PC-9 (cell line): ENCODE measurements at regions not wholly inside any gene's neighbourhood (a gene's known extent, or its start where the extent isn't known, plus 50 kb on each side); places are given as distances from the start of the nearest gene placed in this dataset.

ENCODE experiments used
- BruUV-seq: library from RNA; stranded (reverse); fragments of 400-500 nt; replicated peaks from 2 replicates; lab custom pipeline; 2021; lab: Mats Ljungman, UMichigan
- CTCF ChIA-PET: fragments of 300-600 bp; sonication (Branson Sonifier 250); formaldehyde crosslinking; loops from one replicate; lab custom pipeline; 2022; ENCODE audit warnings: antibody characterized with exemption; lab: Charles Lee
- POLR2A ChIA-PET: fragments of 300-600 bp; sonication (Branson Sonifier 250); formaldehyde crosslinking; loops from one replicate; lab custom pipeline; 2022; ENCODE audit warnings: antibody characterized with exemption; ENCODE audit not compliant: unreplicated experiment; lab: Charles Lee
- DNase-seq, 2 experiments: peaks; one replicate each; pipeline versions ENCODE4 v3.0.0 to v3.0.0-alpha.2; 2015 to 2022; ENCODE audit warnings: mixed read lengths in 1 of 2
- H2AFZ ChIP-seq: fragments of 200-600 bp; sonication (generic); 2 replicates; pipeline ENCODE4 v1.8.1; 2017; ENCODE audit warnings: antibody characterized with exemption
- H3F3A ChIP-seq: fragments of 200-600 bp; sonication (generic); 2 replicates; pipeline ENCODE4 v1.8.1; 2017; ENCODE audit warnings: antibody characterized with exemption, mild to moderate bottlenecking, low read depth; ENCODE audit not compliant: insufficient read depth
- H3K27ac ChIP-seq: fragments of 200-600 bp; sonication (generic); 2 replicates; pipeline ENCODE4 v1.6.1; 2016; ENCODE audit warnings: mixed run types
- H3K27me3 ChIP-seq: fragments of 200-600 bp; sonication (generic); 2 replicates; pipeline ENCODE4 v1.6.1; 2016; ENCODE audit warnings: low read depth, mixed run types; ENCODE audit not compliant: insufficient read depth
- H3K36me3 ChIP-seq: fragments of 200-600 bp; sonication (generic); 2 replicates; pipeline ENCODE4 v1.6.1; 2016; ENCODE audit warnings: low read depth, mixed run types
- H3K4me1 ChIP-seq: fragments of 200-600 bp; sonication (generic); replicated peaks from 2 replicates; pipeline ENCODE4 v1.6.1; 2016; ENCODE audit warnings: mixed run types; ENCODE audit not compliant: insufficient read depth
- H3K4me2 ChIP-seq: fragments of 200-600 bp; sonication (generic); 2 replicates; pipeline ENCODE4 v1.6.1; 2017; ENCODE audit warnings: mixed run types
- H3K4me3 ChIP-seq: fragments of 200-600 bp; sonication (generic); 2 replicates; pipeline ENCODE4 v1.6.1; 2016; ENCODE audit warnings: mixed run types
- H3K79me2 ChIP-seq: fragments of 200-600 bp; sonication (generic); 2 replicates; pipeline ENCODE4 v1.6.1; 2017; ENCODE audit warnings: low read depth, mixed run types
- H3K9me2 ChIP-seq: fragments of 200-600 bp; sonication (generic); 2 replicates; pipeline ENCODE4 v1.8.1; 2017; ENCODE audit warnings: mild to moderate bottlenecking; ENCODE audit not compliant: insufficient read depth
- H3K9me3 ChIP-seq: fragments of 200-600 bp; sonication (generic); 2 replicates; pipeline ENCODE4 v1.8.1; 2016; ENCODE audit warnings: low read depth; ENCODE audit not compliant: insufficient read depth
- H4K20me1 ChIP-seq: fragments of 200-600 bp; sonication (generic); 2 replicates; pipeline ENCODE4 v1.8.1; 2017; ENCODE audit not compliant: insufficient read depth
- EZH2 ChIP-seq: fragments of 200-600 bp; sonication (generic); IDR thresholded peaks from 2 replicates; pipeline ENCODE4 v1.8.0; 2017; ENCODE audit warnings: antibody characterized with exemption, low read depth
- intact Hi-C: fragments of 100-400 bp; cut with micrococcal nuclease; formaldehyde crosslinking; loops from one replicate; pipeline ENCODE4 v1.10.0; 2022; ENCODE audit not compliant: unreplicated experiment
- TF ChIP-seq, protein P1 (sequence below): fragments of 200-600 bp; sonication (generic); conservative IDR thresholded peaks from 2 replicates; pipeline ENCODE4 v1.6.1; 2017; ENCODE audit warnings: mixed run types, antibody characterized with exemption, mild to moderate bottlenecking, moderate library complexity

DNA sequence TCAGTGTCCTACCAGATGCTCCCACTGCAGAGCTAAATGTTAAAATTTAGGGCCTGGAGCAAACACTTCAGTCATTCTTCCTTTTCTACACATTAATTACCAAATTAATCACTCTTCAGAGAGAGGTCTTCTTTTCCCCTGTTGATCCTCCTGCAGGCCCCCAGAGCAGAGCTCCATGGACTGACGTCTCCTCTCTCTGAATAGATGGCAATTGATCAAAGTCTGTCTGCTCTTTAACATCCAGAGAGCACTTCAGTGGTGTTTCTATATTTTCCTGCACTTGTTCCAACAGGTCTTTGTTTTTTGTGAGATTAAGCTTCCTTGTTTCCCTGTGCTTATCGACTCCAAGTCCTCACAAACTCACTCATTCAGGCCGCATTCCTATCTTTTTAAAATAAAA is 239.3 kb downstream of the SIPA1L2 start:
- Histone ChIP-seq H3K27ac (no peak overlapping the region), H3K36me3 (no peaks in the 10 kb centered on the region), H3K79me2 (no peaks in the 10 kb centered on the region), H2AFZ (no peak overlapping the region), H3K4me1 (no peaks in the 10 kb centered on the region), H3F3A (no peaks in the 10 kb centered on the region), H4K20me1 (no peaks in the 10 kb centered on the region), H3K4me3 (no peak overlapping the region), H3K9me3 (no peaks in the 10 kb centered on the region), H3K9me2 (no peaks in the 10 kb centered on the region), H3K27me3 (peaks cover 5% of the 10 kb centered on the region; the same call in 1 of the 2 replicates), H3K4me2 (no peak overlapping the region)
- no peak for DNase-seq
- intact Hi-C loops, result no loop called here
- TF ChIP-seq, protein P1, sequence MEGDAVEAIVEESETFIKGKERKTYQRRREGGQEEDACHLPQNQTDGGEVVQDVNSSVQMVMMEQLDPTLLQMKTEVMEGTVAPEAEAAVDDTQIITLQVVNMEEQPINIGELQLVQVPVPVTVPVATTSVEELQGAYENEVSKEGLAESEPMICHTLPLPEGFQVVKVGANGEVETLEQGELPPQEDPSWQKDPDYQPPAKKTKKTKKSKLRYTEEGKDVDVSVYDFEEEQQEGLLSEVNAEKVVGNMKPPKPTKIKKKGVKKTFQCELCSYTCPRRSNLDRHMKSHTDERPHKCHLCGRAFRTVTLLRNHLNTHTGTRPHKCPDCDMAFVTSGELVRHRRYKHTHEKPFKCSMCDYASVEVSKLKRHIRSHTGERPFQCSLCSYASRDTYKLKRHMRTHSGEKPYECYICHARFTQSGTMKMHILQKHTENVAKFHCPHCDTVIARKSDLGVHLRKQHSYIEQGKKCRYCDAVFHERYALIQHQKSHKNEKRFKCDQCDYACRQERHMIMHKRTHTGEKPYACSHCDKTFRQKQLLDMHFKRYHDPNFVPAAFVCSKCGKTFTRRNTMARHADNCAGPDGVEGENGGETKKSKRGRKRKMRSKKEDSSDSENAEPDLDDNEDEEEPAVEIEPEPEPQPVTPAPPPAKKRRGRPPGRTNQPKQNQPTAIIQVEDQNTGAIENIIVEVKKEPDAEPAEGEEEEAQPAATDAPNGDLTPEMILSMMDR, result no peak
- TF ChIP-seq EZH2, result no peak
- CTCF ChIA-PET, result no interaction called here
- POLR2A ChIA-PET, result interaction anchor here (0.7 kb wide), 1 partner anchor 535 kb away, joined by 3 read pairs; no protein-coding TSS in a partner anchor
- no TSS peak for BruUV-seq

DNA sequence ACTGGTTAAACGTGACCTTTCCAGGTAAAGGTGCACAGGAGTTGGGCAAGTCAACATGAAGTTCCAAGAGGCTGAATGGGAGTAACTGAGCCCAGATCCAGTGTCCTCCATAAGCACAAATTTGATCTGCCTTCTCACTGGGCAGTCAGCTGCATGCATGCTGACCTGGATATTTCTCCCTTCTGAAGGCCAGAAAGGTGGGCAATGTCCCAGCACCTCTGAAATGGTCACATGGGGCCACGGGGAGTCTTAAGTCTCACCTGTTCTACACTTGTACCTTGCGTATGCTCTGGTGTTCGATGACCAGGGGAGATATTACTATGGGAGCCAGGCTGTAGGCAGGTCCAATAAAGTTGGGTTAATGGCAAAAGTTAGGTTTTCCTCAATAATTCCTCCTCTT is 240.2 kb downstream of the SIPA1L2 start:
- no TSS peak for BruUV-seq
- Histone ChIP-seq H3K27ac (no peak overlapping the region), H3K4me1 (no peaks in the 10 kb centered on the region), H3K4me2 (no peak overlapping the region), H3K36me3 (no peaks in the 10 kb centered on the region), H3K27me3 (peaks cover 5% of the 10 kb centered on the region; the same call in 1 of the 2 replicates), H3F3A (no peaks in the 10 kb centered on the region), H3K79me2 (no peaks in the 10 kb centered on the region), H3K9me2 (no peaks in the 10 kb centered on the region), H4K20me1 (no peaks in the 10 kb centered on the region), H2AFZ (no peak overlapping the region), H3K4me3 (no peak overlapping the region), H3K9me3 (no peaks in the 10 kb centered on the region)
- DNase-seq, result no peak
- POLR2A ChIA-PET, result no interaction called here
- TF ChIP-seq, protein P1, result no peak
- TF ChIP-seq EZH2, result no peak
- intact Hi-C loops, result no loop called here
- CTCF ChIA-PET, result no interaction called here

DNA sequence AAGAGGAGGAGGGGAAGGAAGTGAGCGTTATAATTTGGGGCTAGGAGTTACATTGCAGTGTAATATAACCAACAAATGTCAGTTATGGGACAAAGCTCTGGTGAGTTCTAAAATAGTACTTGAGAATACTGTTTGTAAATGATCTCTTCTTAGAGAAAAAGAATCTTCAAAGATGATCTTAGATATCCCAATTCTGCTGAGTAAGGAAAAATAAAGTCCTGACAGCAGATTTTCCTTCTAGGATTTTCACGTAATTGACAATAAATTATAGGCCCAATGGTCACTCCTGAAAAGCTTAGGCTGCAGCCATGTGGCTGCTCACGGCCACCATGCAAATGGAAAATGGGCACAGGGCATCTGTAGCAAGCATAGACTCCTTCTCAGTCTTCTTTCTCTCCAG is 241.6 kb downstream of the SIPA1L2 start:
- H3K9me3 ChIP-seq, result no peaks in the 10 kb centered on the region
- H4K20me1 ChIP-seq, result no peaks in the 10 kb centered on the region
- intact Hi-C loops, result no loop called here
- POLR2A ChIA-PET, result no interaction called here
- no peaks in the 10 kb centered on the region for H3K79me2 ChIP-seq
- no peaks in the 10 kb centered on the region for H3K4me1 ChIP-seq
- no peak overlapping the region for H3K27ac ChIP-seq
- no peak overlapping the region for H3K4me2 ChIP-seq
- H3F3A ChIP-seq, result no peaks in the 10 kb centered on the region
- H3K4me3 ChIP-seq, result no peak overlapping the region
- no TSS peak for BruUV-seq
- no peak overlapping the region for H2AFZ ChIP-seq
- H3K36me3 ChIP-seq, result no peaks in the 10 kb centered on the region
- CTCF ChIA-PET, result no interaction called here
- no peaks in the 10 kb centered on the region for H3K9me2 ChIP-seq
- TF ChIP-seq EZH2, result no peak
- TF ChIP-seq, protein P1, result no peak
- H3K27me3 ChIP-seq, result peaks cover 5% of the 10 kb centered on the region; the same call in 1 of the 2 replicates
- DNase-seq, result no peak
